ENCODE measurements at regions not wholly inside any gene's neighbourhood (a gene's known extent, or its start where the extent isn't known, plus 50 kb on each side); places are given as distances from the start of the nearest gene placed in this dataset.

- H3K4me3 Mint-ChIP-seq, result no peak overlapping the region
- no peaks in the 10 kb centered on the region for H3K4me1 Mint-ChIP-seq (ENCODE audit: low read depth)
- H3K27me3 Mint-ChIP-seq, result no peaks in the 10 kb centered on the region
- no peak overlapping the region for H3K27ac Mint-ChIP-seq
- H3K36me3 Mint-ChIP-seq (ENCODE audit: low read depth), result no peaks in the 10 kb centered on the region
- no peaks in the 10 kb centered on the region for H3K9me3 Mint-ChIP-seq
Measured at GRCh38 chr20:24332956-24333355, 136.5 kb upstream of the SYNDIG1 start.

GRCh38 chr20:24331939-24332338, 137.5 kb upstream of the SYNDIG1 start:
- Mint-ChIP-seq H3K27me3 (no peaks in the 10 kb centered on the region), H3K36me3 (ENCODE audit: low read depth) (no peaks in the 10 kb centered on the region), H3K9me3 (no peaks in the 10 kb centered on the region), H3K27ac (no peak overlapping the region), H3K4me1 (ENCODE audit: low read depth) (no peaks in the 10 kb centered on the region), H3K4me3 (no peak overlapping the region)

GRCh38 chr20:24328901-24329300, 140.5 kb upstream of the SYNDIG1 start:
- Mint-ChIP-seq H3K27me3 (no peaks in the 10 kb centered on the region), H3K36me3 (ENCODE audit: low read depth) (no peaks in the 10 kb centered on the region), H3K27ac (no peak overlapping the region), H3K9me3 (no peaks in the 10 kb centered on the region), H3K4me3 (no peak overlapping the region), H3K4me1 (ENCODE audit: low read depth) (no peaks in the 10 kb centered on the region)

GRCh38 chr20:24321973-24322372, 147.5 kb upstream of the SYNDIG1 start:
- Mint-ChIP-seq H3K36me3 (ENCODE audit: low read depth) (no peaks in the 10 kb centered on the region), H3K27me3 (peaks cover 4% of the 10 kb centered on the region), H3K4me3 (no peak overlapping the region), H3K9me3 (no peaks in the 10 kb centered on the region), H3K4me1 (ENCODE audit: low read depth) (peaks cover 16% of the 10 kb centered on the region), H3K27ac (no peak overlapping the region)

- Mint-ChIP-seq H3K27ac (no peak overlapping the region), H3K4me3 (no peak overlapping the region), H3K4me1 (ENCODE audit: low read depth) (peaks cover 18% of the 10 kb centered on the region), H3K9me3 (no peaks in the 10 kb centered on the region), H3K36me3 (ENCODE audit: low read depth) (no peaks in the 10 kb centered on the region), H3K27me3 (peaks cover 4% of the 10 kb centered on the region)
Measured at GRCh38 chr20:24318569-24319352, 150.7 kb upstream of the SYNDIG1 start.

GRCh38 chr20:24317224-24317623, 152.2 kb upstream of the SYNDIG1 start:
- H3K27ac Mint-ChIP-seq, result no peak overlapping the region

GRCh38 chr20:24316731-24317130, 152.7 kb upstream of the SYNDIG1 start:
- Mint-ChIP-seq H3K27ac (no peak overlapping the region), H3K27me3 (peaks cover 6% of the 10 kb centered on the region), H3K4me1 (ENCODE audit: low read depth) (peaks cover 18% of the 10 kb centered on the region), H3K4me3 (no peak overlapping the region), H3K9me3 (no peaks in the 10 kb centered on the region), H3K36me3 (ENCODE audit: low read depth) (no peaks in the 10 kb centered on the region)

More at GRCh38 chr20:24317224-24317623, 152.2 kb upstream of the SYNDIG1 start:
- Mint-ChIP-seq H3K36me3 (ENCODE audit: low read depth) (no peaks in the 10 kb centered on the region), H3K27me3 (peaks cover 4% of the 10 kb centered on the region), H3K9me3 (no peaks in the 10 kb centered on the region), H3K4me1 (ENCODE audit: low read depth) (peaks cover 18% of the 10 kb centered on the region), H3K4me3 (no peak overlapping the region)

- peaks cover 16% of the 10 kb centered on the region for H3K4me1 Mint-ChIP-seq (ENCODE audit: low read depth)
- H3K4me3 Mint-ChIP-seq, result no peak overlapping the region
- no peaks in the 10 kb centered on the region for H3K36me3 Mint-ChIP-seq (ENCODE audit: low read depth)
- H3K27me3 Mint-ChIP-seq, result peaks cover 8% of the 10 kb centered on the region
- no peak overlapping the region for H3K27ac Mint-ChIP-seq
- no peaks in the 10 kb centered on the region for H3K9me3 Mint-ChIP-seq
Measured at GRCh38 chr20:24314053-24314452, 155.4 kb upstream of the SYNDIG1 start.

- Mint-ChIP-seq H3K4me3 (no peak overlapping the region), H3K9me3 (no peaks in the 10 kb centered on the region)
Measured at GRCh38 chr20:24309596-24309995, 159.8 kb upstream of the SYNDIG1 start.

GRCh38 chr20:24305371-24305770, 164.1 kb upstream of the SYNDIG1 start:
- Mint-ChIP-seq H3K4me1 (ENCODE audit: low read depth) (no peaks in the 10 kb centered on the region), H3K27ac (no peak overlapping the region), H3K9me3 (no peaks in the 10 kb centered on the region), H3K36me3 (ENCODE audit: low read depth) (no peaks in the 10 kb centered on the region), H3K4me3 (no peak overlapping the region), H3K27me3 (no peaks in the 10 kb centered on the region)

More at GRCh38 chr20:24309596-24309995, 159.8 kb upstream of the SYNDIG1 start:
- H3K36me3 Mint-ChIP-seq (ENCODE audit: low read depth), result no peaks in the 10 kb centered on the region
- H3K4me1 Mint-ChIP-seq (ENCODE audit: low read depth), result no peaks in the 10 kb centered on the region
- no peak overlapping the region for H3K27ac Mint-ChIP-seq
- peaks cover 4% of the 10 kb centered on the region for H3K27me3 Mint-ChIP-seq

- Mint-ChIP-seq H3K27ac (no peak overlapping the region), H3K4me3 (no peak overlapping the region), H3K36me3 (ENCODE audit: low read depth) (no peaks in the 10 kb centered on the region), H3K4me1 (ENCODE audit: low read depth) (no peaks in the 10 kb centered on the region), H3K9me3 (no peaks in the 10 kb centered on the region), H3K27me3 (no peaks in the 10 kb centered on the region)
Measured at GRCh38 chr20:24304291-24304690, 165.1 kb upstream of the SYNDIG1 start.

- Mint-ChIP-seq H3K36me3 (ENCODE audit: low read depth) (no peaks in the 10 kb centered on the region), H3K4me1 (ENCODE audit: low read depth) (no peaks in the 10 kb centered on the region), H3K9me3 (no peaks in the 10 kb centered on the region), H3K27ac (no peak overlapping the region), H3K27me3 (no peaks in the 10 kb centered on the region), H3K4me3 (no peak overlapping the region)
Measured at GRCh38 chr20:24303393-24304170, 165.8 kb upstream of the SYNDIG1 start.

GRCh38 chr20:24297993-24298392, 171.4 kb upstream of the SYNDIG1 start:
- Mint-ChIP-seq H3K27ac (no peak overlapping the region), H3K36me3 (ENCODE audit: low read depth) (no peaks in the 10 kb centered on the region), H3K9me3 (no peaks in the 10 kb centered on the region), H3K4me3 (no peak overlapping the region), H3K4me1 (ENCODE audit: low read depth) (no peaks in the 10 kb centered on the region), H3K27me3 (no peaks in the 10 kb centered on the region)

- H3K27me3 Mint-ChIP-seq, result no peaks in the 10 kb centered on the region
Measured at GRCh38 chr20:24296477-24297261, 172.8 kb upstream of the SYNDIG1 start.

GRCh38 chr20:24291014-24291413, 178.4 kb upstream of the SYNDIG1 start:
- Mint-ChIP-seq H3K4me3 (no peak overlapping the region), H3K27me3 (no peaks in the 10 kb centered on the region), H3K27ac (peak overlapping the region; percentile 41), H3K4me1 (ENCODE audit: low read depth) (peaks cover 20% of the 10 kb centered on the region), H3K36me3 (ENCODE audit: low read depth) (no peaks in the 10 kb centered on the region), H3K9me3 (peaks cover 3% of the 10 kb centered on the region)

More at GRCh38 chr20:24296477-24297261, 172.8 kb upstream of the SYNDIG1 start:
- no peaks in the 10 kb centered on the region for H3K9me3 Mint-ChIP-seq
- no peak overlapping the region for H3K4me3 Mint-ChIP-seq
- H3K4me1 Mint-ChIP-seq (ENCODE audit: low read depth), result no peaks in the 10 kb centered on the region
- no peaks in the 10 kb centered on the region for H3K36me3 Mint-ChIP-seq (ENCODE audit: low read depth)
- H3K27ac Mint-ChIP-seq, result no peak overlapping the region

Data from stimulated activated naive CD8-positive, alpha-beta T cell treated with anti-CD3 and anti-CD28 coated beads, Interleukin-15, Interleukin-2, amounts not matched to agents 100 ng/mL and 50 ng/mL, for 24 hours (primary cell).